Naive thymus-derived CD8-positive, alpha-beta T cell (primary cell): ENCODE measurements at regions not wholly inside any gene's neighbourhood (a gene's known extent, or its start where the extent isn't known, plus 50 kb on each side); places are given as distances from the start of the nearest gene placed in this dataset.

ENCODE experiments used
- ATAC-seq, 2 donors: fragments of 150-1000 bp; cut with Tn5 transposase in 1 of 2; sonication (Bioruptor Pico), chemical (Tn5 transposase) in 1 of 2; 1 replicate in 1 of 2; 2 replicates in 1 of 2; pipeline ENCODE4 v1.10.0; 2021; ENCODE audit warnings: mild to moderate bottlenecking in 2 of 2, moderate library complexity in 2 of 2
- POLR2A ChIA-PET: fragments of 350-600 bp; sonication (Branson Sonifier 250); formaldehyde crosslinking; loops from one replicate; lab custom pipeline; 2021; ENCODE audit warnings: antibody characterized with exemption; lab: Charles Lee
- DNase-seq, 10 donors: peaks; one replicate each; pipeline versions ENCODE4 v3.0.0 to v3.0.0-alpha.2; 2020 to 2022
- H3K27ac Mint-ChIP-seq, 10 donors: one replicate each; pipeline ENCODE4 v1.8.0; 2020 to 2022; ENCODE audit warnings: mild to moderate bottlenecking in 10 of 10, mixed read lengths in 10 of 10, moderate library complexity in 4 of 10, inconsistent platforms in 1 of 10
- H3K27me3 Mint-ChIP-seq, 5 donors: one replicate each; pipeline ENCODE4 v1.8.0; 2021 to 2022; ENCODE audit warnings: mixed read lengths in 5 of 5
- H3K36me3 Mint-ChIP-seq, 3 donors: one replicate each; pipeline ENCODE4 v1.8.0; 2020 to 2022; ENCODE audit warnings: mixed read lengths in 3 of 3, mild to moderate bottlenecking in 2 of 3, inconsistent platforms in 1 of 3
- H3K4me1 Mint-ChIP-seq, 4 donors: one replicate each; pipeline ENCODE4 v1.8.0; 2021 to 2022; ENCODE audit warnings: mixed read lengths in 4 of 4
- H3K4me3 Mint-ChIP-seq, 10 donors: one replicate each; pipeline ENCODE4 v1.8.0; 2020 to 2022; ENCODE audit warnings: mild to moderate bottlenecking in 10 of 10, mixed read lengths in 10 of 10, moderate library complexity in 6 of 10, inconsistent platforms in 1 of 10
- H3K9me3 Mint-ChIP-seq, 9 donors: one replicate each; pipeline ENCODE4 v1.8.0; 2020 to 2022; ENCODE audit warnings: mixed read lengths in 9 of 9, mild to moderate bottlenecking in 3 of 9, inconsistent platforms in 1 of 9, moderate library complexity in 1 of 9

- ATAC-seq (no peak), DNase-seq (no peak)
- no peak overlapping the region for H3K27ac Mint-ChIP-seq
- H3K4me1 Mint-ChIP-seq = no peaks in the 10 kb centered on the region
- H3K4me3 Mint-ChIP-seq = no peak overlapping the region
- peaks cover 0 to 1% (median 0%) of the 10 kb centered on the region in 9 donors for H3K9me3 Mint-ChIP-seq
- POLR2A ChIA-PET = no interaction called here
- peaks cover 0 to 10% (median 2%) of the 10 kb centered on the region in 5 donors for H3K27me3 Mint-ChIP-seq
- H3K36me3 Mint-ChIP-seq = no peaks in the 10 kb centered on the region
Measured at GRCh38 chr1:218536296-218536986, 191.3 kb downstream of the TGFB2 start.

DNA sequence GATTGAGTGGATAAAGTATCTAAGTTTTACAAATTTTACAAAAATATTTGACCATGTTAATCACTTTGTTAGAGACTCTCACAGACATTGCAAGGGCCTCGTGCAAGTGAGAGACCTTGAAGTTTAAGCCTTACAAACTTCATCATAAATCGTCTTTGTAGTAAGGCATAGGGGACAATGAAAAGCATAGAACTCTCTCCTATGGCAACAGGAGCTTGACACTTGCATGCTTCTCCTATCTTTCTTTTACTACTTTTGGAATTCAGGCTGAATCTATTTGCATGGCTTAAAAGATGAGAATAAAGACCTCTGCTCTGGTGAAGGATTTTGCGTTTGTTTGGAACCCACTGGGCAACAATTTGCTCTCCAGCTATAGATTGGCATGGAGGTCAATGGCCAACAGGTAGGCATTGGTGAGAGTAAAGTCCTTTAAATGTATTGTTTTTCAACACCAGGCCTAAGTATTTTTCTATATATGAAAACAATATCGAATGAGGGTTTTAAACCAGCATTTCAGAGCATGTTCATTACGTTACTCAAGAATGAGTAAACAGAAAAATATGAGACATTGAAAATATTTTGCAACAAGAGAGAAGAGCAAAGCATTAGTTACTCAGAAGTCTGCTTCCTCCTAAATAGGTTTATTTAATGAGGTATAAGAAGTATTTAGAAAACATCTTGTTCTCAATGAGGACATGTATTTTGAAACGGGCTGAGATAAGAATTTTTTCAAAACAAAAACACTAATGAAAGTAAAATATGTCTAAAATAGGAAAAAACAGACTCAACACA, 192.2 kb downstream of the TGFB2 start:
- H3K9me3 Mint-ChIP-seq = peaks cover 0 to 1% (median 0%) of the 10 kb centered on the region in 9 donors
- no peaks in the 10 kb centered on the region for H3K36me3 Mint-ChIP-seq
- H3K4me1 Mint-ChIP-seq = no peaks in the 10 kb centered on the region
- DNase-seq (no peak), ATAC-seq (no peak)
- H3K27me3 Mint-ChIP-seq = peaks cover 0 to 10% (median 2%) of the 10 kb centered on the region in 5 donors
- no peak overlapping the region for H3K27ac Mint-ChIP-seq
- no peak overlapping the region for H3K4me3 Mint-ChIP-seq
- POLR2A ChIA-PET = no interaction called here

- ATAC-seq = no peak
- H3K27ac Mint-ChIP-seq = no peak overlapping the region
- H3K4me1 Mint-ChIP-seq = no peaks in the 10 kb centered on the region
- H3K9me3 Mint-ChIP-seq = peaks cover 0 to 1% (median 0%) of the 10 kb centered on the region in 9 donors
- H3K4me3 Mint-ChIP-seq = no peak overlapping the region
- H3K27me3 Mint-ChIP-seq = peaks cover 0 to 7% (median under 1%) of the 10 kb centered on the region in 5 donors
- no peaks in the 10 kb centered on the region for H3K36me3 Mint-ChIP-seq
- DNase-seq = no peak
- POLR2A ChIA-PET = no interaction called here
Measured at GRCh38 chr1:218538341-218538740, 193.2 kb downstream of the TGFB2 start.

DNA sequence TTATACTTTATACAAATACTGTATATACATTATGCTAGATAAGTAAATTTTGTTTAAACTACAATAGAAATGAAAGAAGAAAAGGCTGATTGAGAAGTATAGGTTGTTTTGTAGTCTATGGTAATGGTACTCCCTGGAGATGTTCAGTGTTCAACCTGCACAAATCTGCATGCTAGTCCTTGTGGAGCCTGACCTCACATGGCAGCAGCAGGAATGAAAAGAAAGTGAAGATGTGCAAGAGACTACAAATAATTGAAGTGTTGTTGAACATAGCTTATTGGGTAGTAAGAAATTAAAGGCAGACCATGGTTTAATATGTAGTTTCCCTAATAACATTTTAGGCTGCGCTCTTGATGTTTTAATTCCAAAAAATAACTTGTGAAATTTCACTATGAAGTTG, 201.2 kb downstream of the TGFB2 start:
- no peaks in the 10 kb centered on the region for H3K36me3 Mint-ChIP-seq
- no peak for ATAC-seq
- POLR2A ChIA-PET = no interaction called here

DNA sequence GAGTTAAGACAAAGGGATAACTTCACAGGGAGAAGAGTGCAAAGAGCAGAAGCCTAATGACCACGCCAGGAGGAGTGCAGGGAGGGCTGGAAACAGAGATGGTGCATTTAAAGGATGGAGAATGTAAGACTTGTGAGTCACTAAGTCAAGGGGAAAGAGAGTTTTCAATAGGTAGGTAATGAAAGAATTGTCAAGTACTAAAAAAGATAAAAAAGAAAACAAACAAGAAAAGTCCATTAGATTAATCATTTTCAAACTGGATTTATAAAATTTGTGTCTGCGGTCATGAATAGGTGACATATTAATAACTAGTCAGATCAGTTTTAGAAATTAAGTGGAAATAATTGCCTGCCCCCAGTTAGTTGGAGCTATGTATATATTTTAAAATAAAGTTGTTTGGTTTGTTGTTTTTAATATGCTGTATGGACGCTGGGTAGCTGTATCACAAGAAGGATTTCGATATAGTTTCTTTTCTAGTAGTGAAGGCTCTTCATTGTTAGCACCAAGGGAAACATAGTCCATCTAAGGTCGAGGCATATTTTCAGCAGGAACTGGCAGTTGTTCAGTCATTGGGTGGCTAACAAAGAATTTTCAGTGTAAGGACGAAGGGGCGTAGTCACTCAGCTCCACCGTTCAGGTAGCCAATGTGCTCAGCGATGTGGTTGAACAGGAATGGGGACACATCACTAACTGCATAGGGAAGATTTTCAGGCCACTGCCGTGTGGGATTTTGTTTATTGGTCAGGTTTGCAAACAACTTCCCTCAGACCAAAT, 203.0 kb downstream of the TGFB2 start:
- Mint-ChIP-seq H3K27ac (no peak overlapping the region), H3K36me3 (no peaks in the 10 kb centered on the region), H3K27me3 (peaks cover 0 to 8% (median 0%) of the 10 kb centered on the region in 5 donors), H3K4me1 (no peaks in the 10 kb centered on the region), H3K9me3 (no peaks in the 10 kb centered on the region), H3K4me3 (no peak overlapping the region)
- POLR2A ChIA-PET = no interaction called here
- ATAC-seq (no peak), DNase-seq (no peak)

More for the DNA sequence above, 201.2 kb downstream of the TGFB2 start:
- peaks cover 0 to 8% (median 0%) of the 10 kb centered on the region in 5 donors for H3K27me3 Mint-ChIP-seq
- H3K4me1 Mint-ChIP-seq = no peaks in the 10 kb centered on the region
- DNase-seq = no peak
- H3K27ac Mint-ChIP-seq = no peak overlapping the region
- H3K9me3 Mint-ChIP-seq = no peaks in the 10 kb centered on the region
- no peak overlapping the region for H3K4me3 Mint-ChIP-seq

DNA sequence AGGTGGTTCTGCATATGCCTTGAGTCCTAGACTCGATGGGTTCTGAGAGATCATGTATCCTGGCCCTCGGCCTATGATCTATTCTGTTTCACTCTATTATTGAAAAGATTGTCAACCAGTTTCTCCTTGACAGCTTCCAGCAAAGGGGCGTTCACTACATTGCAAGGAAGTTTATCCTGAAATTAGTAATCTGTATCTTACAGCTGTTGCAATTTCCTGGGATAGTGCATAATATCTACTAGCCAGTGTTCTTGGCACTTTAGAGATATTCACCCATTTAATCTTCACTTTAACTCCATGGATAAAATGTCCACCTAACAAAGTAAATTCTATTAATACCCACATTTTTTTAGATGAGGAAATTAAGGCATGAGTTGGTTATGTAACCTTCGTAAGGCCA, 203.6 kb downstream of the TGFB2 start:
- H3K4me1 Mint-ChIP-seq = no peaks in the 10 kb centered on the region
- H3K27me3 Mint-ChIP-seq = peaks cover 0 to 11% (median 0%) of the 10 kb centered on the region in 5 donors
- POLR2A ChIA-PET = no interaction called here
- no peak overlapping the region for H3K4me3 Mint-ChIP-seq
- DNase-seq = no peak
- H3K27ac Mint-ChIP-seq = no peak overlapping the region
- H3K36me3 Mint-ChIP-seq = no peaks in the 10 kb centered on the region
- H3K9me3 Mint-ChIP-seq = peaks cover 0 to under 1% (median 0%) of the 10 kb centered on the region in 9 donors
- no peak for ATAC-seq

GRCh38 chr1:218553197-218553596, 208.1 kb downstream of the TGFB2 start:
- ATAC-seq = no peak

DNA sequence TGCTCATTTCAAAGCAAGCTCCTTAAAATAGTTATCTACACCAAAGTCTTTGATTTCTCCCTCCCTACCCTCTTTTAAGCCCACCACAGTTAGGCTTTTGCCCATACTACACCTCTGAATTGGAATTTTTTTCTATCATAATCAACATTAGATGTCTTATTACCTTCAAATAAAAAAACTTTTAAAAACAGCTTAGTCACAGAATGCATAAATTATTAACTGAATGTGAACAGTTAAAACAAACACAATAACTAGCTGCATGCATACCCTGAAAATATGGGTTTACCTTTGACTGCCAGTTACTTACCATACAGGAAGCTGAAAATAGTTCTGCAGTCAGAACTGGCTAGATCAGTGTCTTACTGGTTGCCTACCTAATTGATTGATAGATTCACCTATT, 210.9 kb downstream of the TGFB2 start:
- POLR2A ChIA-PET = no interaction called here
- ATAC-seq (no peak), DNase-seq (no peak)
- H3K4me3 Mint-ChIP-seq = no peak overlapping the region
- H3K4me1 Mint-ChIP-seq = no peaks in the 10 kb centered on the region
- H3K36me3 Mint-ChIP-seq = no peaks in the 10 kb centered on the region
- peaks cover 3 to 12% (median 4%) of the 10 kb centered on the region in 5 donors for H3K27me3 Mint-ChIP-seq
- H3K27ac Mint-ChIP-seq = no peak overlapping the region
- peaks cover 0 to 6% (median 0%) of the 10 kb centered on the region in 9 donors for H3K9me3 Mint-ChIP-seq

More at GRCh38 chr1:218553197-218553596, 208.1 kb downstream of the TGFB2 start:
- Mint-ChIP-seq H3K27me3 (peaks cover 3 to 12% (median 4%) of the 10 kb centered on the region in 5 donors), H3K36me3 (no peaks in the 10 kb centered on the region), H3K9me3 (peaks cover 0 to 6% (median 0%) of the 10 kb centered on the region in 9 donors), H3K27ac (no peak overlapping the region), H3K4me3 (no peak overlapping the region), H3K4me1 (no peaks in the 10 kb centered on the region)
- POLR2A ChIA-PET = no interaction called here
- DNase-seq = no peak

- POLR2A ChIA-PET = no interaction called here
- Mint-ChIP-seq H3K27ac (no peak overlapping the region), H3K27me3 (peaks cover 4 to 18% (median 5%) of the 10 kb centered on the region in 5 donors), H3K4me1 (no peaks in the 10 kb centered on the region), H3K36me3 (no peaks in the 10 kb centered on the region), H3K4me3 (no peak overlapping the region), H3K9me3 (peaks cover 0 to 9% (median 0%) of the 10 kb centered on the region in 9 donors)
- no peak for DNase-seq
- no peak for ATAC-seq
Measured at GRCh38 chr1:218557731-218558130, 212.6 kb downstream of the TGFB2 start.

- peaks cover 0 to 10% (median 0%) of the 10 kb centered on the region in 9 donors for H3K9me3 Mint-ChIP-seq
- POLR2A ChIA-PET = no interaction called here
- peaks cover 4 to 22% (median 5%) of the 10 kb centered on the region in 5 donors for H3K27me3 Mint-ChIP-seq
- no peaks in the 10 kb centered on the region for H3K36me3 Mint-ChIP-seq
- H3K27ac Mint-ChIP-seq = no peak overlapping the region
- ATAC-seq (no peak), DNase-seq (no peak)
- no peak overlapping the region for H3K4me3 Mint-ChIP-seq
- no peaks in the 10 kb centered on the region for H3K4me1 Mint-ChIP-seq
Measured at GRCh38 chr1:218558271-218558810, 213.2 kb downstream of the TGFB2 start.

GRCh38 chr1:218565377-218565776, 220.2 kb downstream of the TGFB2 start:
- Mint-ChIP-seq H3K27ac (no peak overlapping the region), H3K36me3 (no peaks in the 10 kb centered on the region), H3K9me3 (peaks cover 0 to 4% (median 0%) of the 10 kb centered on the region in 9 donors), H3K4me3 (no peak overlapping the region), H3K4me1 (no peaks in the 10 kb centered on the region), H3K27me3 (peaks cover 0 to 9% (median 3%) of the 10 kb centered on the region in 5 donors)
- POLR2A ChIA-PET = no interaction called here
- ATAC-seq (no peak), DNase-seq (no peak)

DNA sequence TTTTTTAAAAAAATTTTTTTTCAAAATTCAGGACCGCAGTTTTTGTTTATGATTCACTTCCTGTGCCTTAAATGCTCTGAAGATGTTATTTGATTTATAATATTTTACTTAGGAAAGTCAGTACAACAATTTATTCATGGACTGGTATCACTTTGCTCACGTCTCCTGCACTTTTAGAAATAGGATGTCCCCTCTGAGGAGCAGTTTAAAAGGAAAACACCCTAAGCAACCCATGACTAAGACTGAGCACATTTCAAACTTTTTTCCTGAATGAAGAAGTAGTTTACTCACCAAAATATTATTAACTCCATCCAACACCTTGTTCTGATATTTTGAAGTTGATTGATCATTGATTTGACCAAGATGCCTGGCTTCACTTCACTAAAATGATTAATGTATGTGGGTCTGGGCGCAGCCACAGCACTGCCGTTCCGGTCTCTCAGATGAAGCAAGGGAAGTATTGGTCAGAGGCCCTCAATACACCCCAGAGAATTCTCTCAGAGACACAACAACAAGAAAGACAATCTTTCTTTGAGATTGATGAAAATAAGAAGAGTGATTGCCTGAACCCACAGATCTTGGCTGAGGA, 223.9 kb downstream of the TGFB2 start:
- no peaks in the 10 kb centered on the region for H3K4me1 Mint-ChIP-seq
- POLR2A ChIA-PET = no interaction called here

More for the DNA sequence above, 223.9 kb downstream of the TGFB2 start:
- Mint-ChIP-seq H3K27ac (no peak overlapping the region), H3K9me3 (no peaks in the 10 kb centered on the region), H3K36me3 (no peaks in the 10 kb centered on the region), H3K27me3 (peaks cover 0 to 3% (median 0%) of the 10 kb centered on the region in 5 donors), H3K4me3 (no peak overlapping the region)
- DNase-seq = no peak
- ATAC-seq = no peak
